GM21723 (cell line): ENCODE measurements at regions not wholly inside any gene's neighbourhood (a gene's known extent, or its start where the extent isn't known, plus 50 kb on each side); places are given as distances from the start of the nearest gene placed in this dataset.

Source experiments
- ATAC-seq: cut with Tn5 transposase; IDR thresholded peaks from one replicate; pipeline ENCODE4 v1.9.1; 2021; ENCODE audit warnings: mild to moderate bottlenecking, moderate library complexity; ENCODE audit not compliant: unreplicated experiment

- no peak for ATAC-seq
Measured at GRCh38 chr12:74899031-74899829, 310.4 kb downstream of the KCNC2 start.

GRCh38 chr12:74900232-74900631, 309.4 kb downstream of the KCNC2 start:
- ATAC-seq: no peak

GRCh38 chr12:74903522-74903921, 306.1 kb downstream of the KCNC2 start:
- no peak for ATAC-seq

GRCh38 chr12:74906224-74906623, 303.4 kb downstream of the KCNC2 start:
- no peak for ATAC-seq

- ATAC-seq: no peak
Measured at GRCh38 chr12:74910831-74911230, 298.8 kb downstream of the KCNC2 start.

- no peak for ATAC-seq
Measured at GRCh38 chr12:74914378-74914777, 295.3 kb downstream of the KCNC2 start.

- no peak for ATAC-seq
Measured at GRCh38 chr12:74915718-74916117, 293.9 kb downstream of the KCNC2 start.

GRCh38 chr12:74917743-74918142, 291.9 kb downstream of the KCNC2 start:
- ATAC-seq: no peak

- no peak for ATAC-seq
Measured at GRCh38 chr12:74918291-74918690, 291.3 kb downstream of the KCNC2 start.

GRCh38 chr12:74922117-74922516, 287.5 kb downstream of the KCNC2 start:
- ATAC-seq: no peak

- no peak for ATAC-seq
Measured at GRCh38 chr12:74922642-74923041, 287.0 kb downstream of the KCNC2 start.

GRCh38 chr12:74941670-74942069, 268.0 kb downstream of the KCNC2 start:
- no peak for ATAC-seq

GRCh38 chr12:74945771-74946198, 263.9 kb downstream of the KCNC2 start:
- ATAC-seq: no peak

- no peak for ATAC-seq
Measured at GRCh38 chr12:74953697-74954096, 255.9 kb downstream of the KCNC2 start.

- ATAC-seq: no peak
Measured at GRCh38 chr12:74957231-74957630, 252.4 kb downstream of the KCNC2 start.

- ATAC-seq: no peak
Measured at GRCh38 chr12:74957634-74958033, 252.0 kb downstream of the KCNC2 start.

- no peak for ATAC-seq
Measured at GRCh38 chr12:74959657-74960056, 250.0 kb downstream of the KCNC2 start.

GRCh38 chr12:74963304-74963703, 246.3 kb downstream of the KCNC2 start:
- no peak for ATAC-seq

GRCh38 chr12:74963867-74964331, 245.7 kb downstream of the KCNC2 start:
- ATAC-seq: no peak

- no peak for ATAC-seq
Measured at GRCh38 chr12:74964390-74964789, 245.2 kb downstream of the KCNC2 start.

GRCh38 chr12:74971201-74971600, 238.4 kb downstream of the KCNC2 start:
- no peak for ATAC-seq

- no peak for ATAC-seq
Measured at GRCh38 chr12:74977832-74978481, 231.7 kb downstream of the KCNC2 start.
